ENCODE measurements at regions not wholly inside any gene's neighbourhood (a gene's known extent, or its start where the extent isn't known, plus 50 kb on each side); places are given as distances from the start of the nearest gene placed in this dataset.

GRCh38 chr2:238644095-238645081, 203.5 kb upstream of the TWIST2 start:
- Histone ChIP-seq H3K9me3 (no peaks in the 10 kb centered on the region), H3K27ac (no peak overlapping the region), H3K27me3 (no peaks in the 10 kb centered on the region), H3K36me3 (no peaks in the 10 kb centered on the region), H3K4me1 (no peaks in the 10 kb centered on the region), H3K4me3 (no peak overlapping the region)
- DNase-seq: no peak
- intact Hi-C loops (cut with DNase I): no loop called here
- 64 to 79% methylated on average over 11 of the region's 11 CpGs for WGBS, 2 donors
- ATAC-seq: peak in 3 of 4 donors; percentile 25 to 44 (median 35)
- FAIRE-seq: no peak
- no peak for TF ChIP-seq CTCF (IDR thresholded peaks at IDR 0.05)

- Histone ChIP-seq H3K36me3 (no peaks in the 10 kb centered on the region), H3K27me3 (no peaks in the 10 kb centered on the region), H3K4me3 (no peak overlapping the region), H3K9me3 (no peaks in the 10 kb centered on the region), H3K4me1 (no peaks in the 10 kb centered on the region), H3K27ac (no peak overlapping the region)
- DNase-seq (no peak), ATAC-seq (no peak), FAIRE-seq (no peak)
- intact Hi-C loops (cut with DNase I): no loop called here
- 88% methylated on average over 6 of the region's 6 CpGs for WGBS, 2 donors
- no peak for TF ChIP-seq CTCF (IDR thresholded peaks at IDR 0.05)
Measured at GRCh38 chr2:238645095-238645494, 202.8 kb upstream of the TWIST2 start.

GRCh38 chr2:238645716-238646115, 202.2 kb upstream of the TWIST2 start:
- no peak for DNase-seq
- no peak for FAIRE-seq
- no peaks in the 10 kb centered on the region for H3K36me3 ChIP-seq
- no peaks in the 10 kb centered on the region for H3K27me3 ChIP-seq
- no peak for ATAC-seq
- H3K4me3 ChIP-seq: no peak overlapping the region
- WGBS, 2 donors: 52% methylated on average over 1 of the region's 1 CpG
- intact Hi-C loops (cut with DNase I): no loop called here
- TF ChIP-seq CTCF (IDR thresholded peaks at IDR 0.05): no peak
- no peak overlapping the region for H3K27ac ChIP-seq
- no peaks in the 10 kb centered on the region for H3K4me1 ChIP-seq
- no peaks in the 10 kb centered on the region for H3K9me3 ChIP-seq

- Histone ChIP-seq H3K36me3 (no peaks in the 10 kb centered on the region), H3K9me3 (no peaks in the 10 kb centered on the region), H3K27me3 (no peaks in the 10 kb centered on the region), H3K27ac (no peak overlapping the region), H3K4me1 (no peaks in the 10 kb centered on the region), H3K4me3 (no peak overlapping the region)
- intact Hi-C loops (cut with DNase I): no loop called here
- WGBS, 2 donors: 73 to 83% methylated on average over 4 of the region's 4 CpGs
- DNase-seq (no peak), ATAC-seq (no peak), FAIRE-seq (no peak)
- TF ChIP-seq CTCF (IDR thresholded peaks at IDR 0.05): no peak
Measured at GRCh38 chr2:238646281-238646680, 201.6 kb upstream of the TWIST2 start.

GRCh38 chr2:238646803-238647202, 201.1 kb upstream of the TWIST2 start:
- H3K4me1 ChIP-seq: no peaks in the 10 kb centered on the region
- intact Hi-C loops (cut with DNase I): no loop called here
- no peak for DNase-seq
- WGBS, 2 donors: 61 to 72% methylated on average over 4 of the region's 4 CpGs
- H3K36me3 ChIP-seq: no peaks in the 10 kb centered on the region
- FAIRE-seq: no peak
- no peaks in the 10 kb centered on the region for H3K9me3 ChIP-seq
- no peak for ATAC-seq
- H3K27ac ChIP-seq: no peak overlapping the region
- H3K4me3 ChIP-seq: no peak overlapping the region
- no peak for TF ChIP-seq CTCF (IDR thresholded peaks at IDR 0.05)
- H3K27me3 ChIP-seq: no peaks in the 10 kb centered on the region

Data from pancreas (tissue), 10 donors.